SHP77 treated with DMSO at 0.1 percent for 48 hours (cell line): ENCODE measurements at regions not wholly inside any gene's neighbourhood (a gene's known extent, or its start where the extent isn't known, plus 50 kb on each side); places are given as distances from the start of the nearest gene placed in this dataset.
"Not testable (repeated sequence)": the region's sequence is repeated elsewhere in the genome, so short reads cannot be mapped to it uniquely, and the experiment has no call there.

ENCODE experiments used
- DNase-seq: peaks from one replicate; lab custom pipeline; 2025; lab: John Stamatoyannopoulos, UW

DNA sequence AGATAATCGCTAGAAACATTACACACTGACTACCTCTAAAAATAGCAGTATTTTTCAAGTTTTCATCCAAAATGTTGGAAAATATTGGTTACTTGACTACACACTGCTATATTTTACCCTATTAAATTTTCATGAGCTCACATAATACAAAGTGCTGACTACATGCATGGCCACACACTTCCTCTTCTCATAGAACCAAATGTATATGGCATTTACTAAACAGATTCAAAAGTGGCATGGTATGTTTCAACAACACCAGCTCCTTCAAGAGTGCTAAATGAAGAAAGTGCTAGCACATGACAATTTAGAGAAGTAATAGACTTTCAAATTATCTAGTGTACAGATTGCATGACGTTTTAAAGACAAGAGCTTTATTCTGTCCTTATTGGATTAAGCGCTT is 780.4 kb upstream of the SLITRK6 start:
- no peak for DNase-seq

- DNase-seq = no peak
These were observed 782.5 kb upstream of the SLITRK6 start for GRCh38 chr13:86581706-86582105.

DNA sequence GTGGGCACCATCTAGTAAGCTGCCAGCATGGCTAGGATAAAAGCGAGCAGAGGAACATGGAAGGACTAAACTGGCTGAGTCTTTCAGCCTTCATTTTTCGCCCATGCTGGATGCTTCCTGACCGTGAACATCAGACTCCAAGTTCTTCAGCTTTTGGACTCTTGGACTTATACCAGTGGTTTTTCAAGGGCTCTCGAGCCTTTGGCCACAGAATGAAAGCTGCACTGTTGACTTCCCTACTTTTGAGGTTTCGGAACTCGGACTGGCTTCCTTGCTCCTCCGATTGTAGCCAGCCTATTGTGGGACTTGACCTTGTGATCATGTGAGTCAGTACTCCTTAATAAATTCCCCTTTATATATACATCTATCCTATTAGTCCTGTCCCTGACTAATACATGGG is 785.1 kb upstream of the SLITRK6 start:
- DNase-seq = no peak

- no peak for DNase-seq
These were observed 786.6 kb upstream of the SLITRK6 start for GRCh38 chr13:86585835-86586234.

DNA sequence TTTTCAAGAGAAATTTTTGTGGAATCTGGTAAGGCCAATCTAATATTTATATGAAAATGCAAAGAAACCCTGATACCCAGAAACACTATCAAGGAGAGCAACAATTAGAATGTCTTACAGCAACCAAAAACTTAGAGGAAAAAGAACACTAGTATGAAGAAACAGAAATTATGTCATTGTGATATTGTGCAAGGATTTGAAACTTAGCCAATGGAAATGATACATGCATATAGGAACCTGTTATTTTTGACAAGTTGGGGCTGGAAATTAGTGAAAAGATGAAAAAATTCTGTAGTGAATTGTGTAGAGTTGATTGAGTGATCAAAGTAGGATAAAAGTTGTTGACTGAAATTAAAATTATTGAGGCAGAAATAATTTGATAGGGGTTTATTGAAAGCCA is 792.6 kb upstream of the SLITRK6 start:
- no peak for DNase-seq

DNA sequence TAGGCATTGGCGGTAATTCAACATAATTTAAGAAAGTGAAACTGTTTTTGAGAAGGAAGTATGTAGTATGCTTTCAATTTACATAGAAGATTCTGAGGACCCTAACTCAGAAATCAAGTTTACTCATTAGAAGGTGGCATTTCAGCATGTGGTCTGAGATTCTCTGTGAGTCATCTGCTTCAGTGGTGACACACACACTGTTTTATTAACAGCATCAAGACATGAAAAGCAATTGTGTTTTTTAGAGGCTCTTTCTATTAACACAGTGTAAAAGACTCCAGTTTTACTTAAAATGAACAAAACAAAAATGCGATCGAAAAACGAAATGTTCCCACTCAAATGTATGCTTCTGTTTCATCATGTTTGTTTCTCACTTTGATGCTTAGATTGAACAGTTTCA is 802.1 kb upstream of the SLITRK6 start:
- no peak for DNase-seq

DNA sequence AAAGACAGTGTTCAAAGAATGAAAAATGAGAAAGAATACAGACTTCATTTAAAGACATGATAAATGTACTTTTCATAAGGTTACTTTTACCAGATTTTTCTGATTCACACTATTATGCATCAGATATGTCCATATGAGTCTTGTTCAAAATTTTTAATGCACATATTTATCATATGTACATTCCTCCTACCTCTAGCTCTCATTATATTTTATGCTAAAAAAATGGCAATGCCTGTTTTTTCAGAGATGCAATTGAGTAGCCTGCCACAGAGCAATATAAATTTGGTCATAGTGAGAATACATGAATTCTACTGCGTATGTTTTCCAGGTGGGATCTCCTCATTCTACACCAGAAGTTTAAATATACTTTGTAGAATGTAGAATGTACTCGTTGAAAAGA is 807.0 kb upstream of the SLITRK6 start:
- no peak for DNase-seq

DNA sequence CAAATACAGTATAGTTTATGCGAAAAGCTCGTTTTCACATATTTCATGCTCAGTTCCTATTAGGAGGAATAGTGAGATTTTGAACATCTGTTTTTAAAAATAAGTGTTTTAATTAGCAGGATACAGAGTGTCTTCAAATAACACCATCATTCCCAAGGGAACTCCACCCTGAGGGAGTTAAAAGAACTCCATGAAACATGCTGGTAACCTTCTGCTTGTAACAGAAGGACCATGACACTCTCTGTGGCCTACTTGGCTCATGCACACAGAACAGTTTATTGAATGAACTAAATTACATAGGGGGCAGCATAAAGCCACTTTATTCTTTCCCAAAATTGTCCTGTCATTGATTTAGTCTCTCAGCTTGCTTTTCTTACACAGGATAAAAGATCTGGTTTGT is 809.5 kb upstream of the SLITRK6 start:
- DNase-seq = no peak

GRCh38 chr13:86633346-86633745 is 834.1 kb upstream of the SLITRK6 start:
- no peak for DNase-seq

- DNase-seq = not testable (repeated sequence)
These were observed 852.0 kb upstream of the SLITRK6 start for GRCh38 chr13:86651171-86651570.

DNA sequence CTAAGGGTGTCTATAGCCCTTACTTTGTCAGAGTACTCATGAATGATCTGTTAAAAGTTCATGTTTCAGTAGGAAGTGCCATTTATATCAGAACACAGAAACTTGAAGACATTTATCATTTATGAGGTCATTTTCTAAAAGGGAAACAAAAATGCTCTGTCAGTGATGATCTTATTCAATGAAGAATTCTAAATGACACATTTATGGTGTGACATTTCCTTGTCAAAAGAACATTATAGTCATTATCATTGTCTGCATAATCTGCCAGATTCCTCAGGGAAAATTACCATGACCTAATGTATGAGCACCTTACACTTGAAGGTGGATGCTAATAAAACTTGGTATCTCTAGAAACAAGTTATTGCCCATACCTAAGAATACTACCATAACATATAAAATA is 853.8 kb upstream of the SLITRK6 start:
- no peak for DNase-seq

DNA sequence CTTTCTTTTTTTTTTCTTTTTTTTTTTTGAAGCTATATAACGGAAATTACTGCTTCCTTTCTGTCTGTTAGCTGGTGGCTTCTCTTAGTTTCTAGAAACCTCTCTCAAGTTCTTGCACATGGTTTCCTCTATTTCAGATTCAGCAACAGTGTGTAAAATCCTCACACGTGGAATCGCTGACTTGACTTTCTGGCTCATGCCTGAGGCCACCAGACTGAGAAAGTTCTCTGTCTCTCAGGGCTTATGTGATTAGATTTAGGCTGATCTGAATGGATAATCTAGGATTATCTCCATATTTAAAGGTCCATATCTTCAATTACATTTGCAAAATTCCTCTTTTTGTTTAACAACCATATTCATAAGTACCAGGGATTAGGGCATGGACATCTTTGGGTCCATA is 856.3 kb upstream of the SLITRK6 start:
- no peak for DNase-seq

DNA sequence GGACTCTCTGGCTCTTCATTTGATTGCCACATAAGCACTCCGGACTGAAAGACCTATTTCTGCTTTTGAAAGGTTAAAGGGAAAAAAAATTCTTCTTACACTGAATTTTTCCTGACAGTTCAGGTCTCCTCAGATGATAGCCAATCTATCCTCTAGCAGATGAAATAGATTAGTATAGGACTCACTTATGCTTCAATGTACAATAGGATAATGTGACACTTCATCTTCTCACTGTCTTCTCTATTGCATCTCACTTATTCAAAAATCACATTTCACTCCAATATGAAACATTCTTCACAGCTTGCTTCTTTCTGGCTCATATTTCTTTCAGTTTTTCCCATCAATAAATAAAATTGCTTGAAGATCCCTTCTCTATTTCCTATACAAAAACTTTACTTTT is 860.9 kb upstream of the SLITRK6 start:
- DNase-seq = no peak

GRCh38 chr13:86665842-86666241 is 866.6 kb upstream of the SLITRK6 start:
- no peak for DNase-seq

DNA sequence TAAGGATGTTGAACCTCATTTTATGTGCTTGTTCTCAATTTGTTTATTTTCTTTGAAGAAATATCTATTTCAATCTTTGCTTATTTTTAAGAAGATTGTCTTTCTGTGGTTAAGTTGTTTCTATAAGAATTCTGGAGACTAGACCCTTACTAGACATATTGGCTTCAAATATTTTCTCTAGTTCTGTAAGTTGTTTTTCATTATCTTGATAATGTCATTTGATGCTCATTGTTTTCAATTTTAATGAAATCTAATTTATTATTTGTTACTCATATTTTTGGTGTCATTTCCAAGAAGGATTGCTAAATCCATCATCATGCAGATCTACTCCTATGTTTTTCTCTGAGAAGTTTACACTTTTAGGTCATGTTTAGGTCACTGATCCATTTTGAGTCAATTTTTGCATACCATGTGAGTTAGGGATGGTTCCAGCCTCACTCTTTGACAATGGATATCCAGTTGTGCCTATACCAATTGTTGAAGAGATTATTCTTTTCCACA is 874.8 kb upstream of the SLITRK6 start:
- DNase-seq = no peak

GRCh38 chr13:86681223-86681622 is 882.0 kb upstream of the SLITRK6 start:
- no peak for DNase-seq

GRCh38 chr13:86684402-86684801 is 885.2 kb upstream of the SLITRK6 start:
- DNase-seq = peak; percentile 34

- no peak for DNase-seq
These were observed 890.7 kb upstream of the SLITRK6 start for GRCh38 chr13:86689911-86690310.

GRCh38 chr13:86692291-86692690 is 893.1 kb upstream of the SLITRK6 start:
- no peak for DNase-seq

- DNase-seq = no peak
These were observed 910.8 kb upstream of the SLITRK6 start for GRCh38 chr13:86710013-86710412.

- DNase-seq = peak; percentile 18
These were observed 911.7 kb upstream of the SLITRK6 start for GRCh38 chr13:86710896-86711295.

DNA sequence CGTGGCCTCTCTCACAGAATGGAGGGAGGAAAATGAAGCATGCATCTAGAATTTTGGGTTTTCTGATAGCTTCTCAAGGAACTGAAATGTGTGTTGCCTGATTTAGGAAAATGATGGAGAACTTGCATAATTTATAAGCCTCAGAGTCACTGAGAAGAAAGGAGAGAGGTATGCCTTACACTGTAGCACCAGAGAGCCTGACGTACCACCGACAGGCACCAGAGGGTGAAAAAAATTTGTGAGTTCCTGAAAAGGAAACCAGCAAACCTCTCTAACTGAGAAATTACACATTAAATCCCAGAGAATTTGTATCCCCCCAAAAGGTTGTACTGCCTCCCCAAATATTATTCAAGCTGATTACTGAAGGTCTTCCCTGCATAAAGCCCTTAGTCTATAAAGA is 915.3 kb upstream of the SLITRK6 start:
- no peak for DNase-seq

GRCh38 chr13:86725105-86725504 is 925.9 kb upstream of the SLITRK6 start:
- DNase-seq = no peak

DNA sequence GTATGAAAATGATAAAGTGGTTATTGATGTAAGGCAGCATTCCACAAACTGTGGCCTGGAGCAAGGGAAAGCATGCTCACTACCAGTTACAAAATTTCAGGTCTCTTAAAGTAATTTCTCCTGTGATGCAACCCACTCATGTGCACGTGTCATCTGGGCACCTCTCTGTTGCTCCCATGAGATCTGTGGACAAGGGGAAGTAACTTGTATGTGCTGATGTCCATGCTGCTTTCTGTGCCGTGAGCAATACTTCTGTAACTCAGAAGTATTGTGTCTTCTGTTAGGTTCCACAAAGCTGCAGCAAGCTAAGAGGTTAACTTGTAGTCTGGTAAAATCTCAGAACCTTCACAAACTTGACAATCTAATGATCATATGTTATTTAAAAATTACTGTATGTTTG is 930.0 kb upstream of the SLITRK6 start:
- DNase-seq = no peak

DNA sequence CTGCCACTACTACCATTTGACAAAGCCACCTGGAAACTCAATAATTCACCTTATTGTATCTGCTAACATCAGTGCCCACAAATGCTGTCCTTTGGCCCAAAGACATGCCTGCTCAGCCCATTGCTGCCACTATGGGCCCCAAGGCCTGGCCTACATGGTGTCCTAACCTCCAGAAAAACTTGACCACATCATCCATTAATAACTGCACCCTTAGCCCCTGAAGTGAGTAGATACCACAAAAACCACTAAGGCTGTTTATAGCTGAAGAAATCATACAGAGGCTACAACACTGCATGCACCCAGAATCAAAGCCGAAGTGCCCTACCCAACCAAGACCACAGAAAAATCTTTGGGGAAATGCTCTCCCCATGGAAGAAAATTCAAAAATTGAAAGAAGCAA is 932.8 kb upstream of the SLITRK6 start:
- no peak for DNase-seq
